ENCODE measurements at regions not wholly inside any gene's neighbourhood (a gene's known extent, or its start where the extent isn't known, plus 50 kb on each side); places are given as distances from the start of the nearest gene placed in this dataset.

GRCh38 chr2:200048421-200048820 lies 93.0 kb downstream of the MAIP1 start:
- peaks cover 7 to 42% of the 10 kb centered on the region in 2 donors for H3K27me3 Mint-ChIP-seq
- POLR2A ChIA-PET: no interaction called here

GRCh38 chr2:200049086-200049485 lies 93.7 kb downstream of the MAIP1 start:
- H3K27ac ChIP-seq (ENCODE audit: low read depth, low read length): no peak overlapping the region
- no peaks in the 10 kb centered on the region for H3K27me3 ChIP-seq (ENCODE audit: insufficient read depth, low read length, poor library complexity, severe bottlenecking)
- DNase-seq: no peak
- Mint-ChIP-seq H3K36me3 (peaks cover 0 to 5% (median 0%) of the 10 kb centered on the region in 3 donors), H3K9me3 (peaks cover 10 to 27% (median 15%) of the 10 kb centered on the region in 5 donors), H3K4me3 (no peak overlapping the region), H3K27me3 (peaks cover 7 to 47% of the 10 kb centered on the region in 2 donors), H3K4me1 (no peaks in the 10 kb centered on the region), H3K27ac (no peak overlapping the region)
- ChIA-PET POLR2A (no interaction called here), CTCF (no interaction called here)
- H3K9me3 ChIP-seq (ENCODE audit: low read length): no peaks in the 10 kb centered on the region
- H3K36me3 ChIP-seq (ENCODE audit: insufficient read depth, low read length): no peaks in the 10 kb centered on the region
- no peaks in the 10 kb centered on the region for H3K4me1 ChIP-seq (ENCODE audit: insufficient read depth, low read length)
- no peak overlapping the region for H3K4me3 ChIP-seq (ENCODE audit: low read length)

More at GRCh38 chr2:200048421-200048820, 93.0 kb downstream of the MAIP1 start:
- no peaks in the 10 kb centered on the region for H3K9me3 ChIP-seq (ENCODE audit: low read length)
- no peak for DNase-seq
- H3K4me3 ChIP-seq (ENCODE audit: low read length): no peak overlapping the region
- no peaks in the 10 kb centered on the region for H3K27me3 ChIP-seq (ENCODE audit: insufficient read depth, low read length, poor library complexity, severe bottlenecking)
- CTCF ChIA-PET: no interaction called here
- no peaks in the 10 kb centered on the region for H3K4me1 ChIP-seq (ENCODE audit: insufficient read depth, low read length)
- no peak overlapping the region for H3K27ac ChIP-seq (ENCODE audit: low read depth, low read length)
- peaks cover 0 to 5% (median 0%) of the 10 kb centered on the region in 3 donors for H3K36me3 Mint-ChIP-seq
- no peaks in the 10 kb centered on the region for H3K36me3 ChIP-seq (ENCODE audit: insufficient read depth, low read length)
- H3K4me1 Mint-ChIP-seq: no peaks in the 10 kb centered on the region
- no peak overlapping the region for H3K27ac Mint-ChIP-seq
- H3K9me3 Mint-ChIP-seq: peaks cover 10 to 27% (median 15%) of the 10 kb centered on the region in 5 donors
- no peak overlapping the region for H3K4me3 Mint-ChIP-seq

- Histone ChIP-seq H3K36me3 (ENCODE audit: insufficient read depth, low read length) (no peaks in the 10 kb centered on the region), H3K4me3 (ENCODE audit: low read length) (no peak overlapping the region), H3K27ac (ENCODE audit: low read depth, low read length) (no peak overlapping the region), H3K9me3 (ENCODE audit: low read length) (no peaks in the 10 kb centered on the region), H3K27me3 (ENCODE audit: insufficient read depth, low read length, poor library complexity, severe bottlenecking) (no peaks in the 10 kb centered on the region), H3K4me1 (ENCODE audit: insufficient read depth, low read length) (no peaks in the 10 kb centered on the region)
- Mint-ChIP-seq H3K27ac (no peak overlapping the region), H3K4me1 (no peaks in the 10 kb centered on the region), H3K27me3 (peaks cover 8 to 48% of the 10 kb centered on the region in 2 donors), H3K9me3 (peaks cover 0 to 8% (median 0%) of the 10 kb centered on the region in 5 donors), H3K36me3 (peaks cover 0 to 3% (median 0%) of the 10 kb centered on the region in 3 donors), H3K4me3 (no peak overlapping the region)
- CTCF ChIA-PET: no interaction called here
- no peak for DNase-seq
- POLR2A ChIA-PET: no interaction called here
These were observed 95.7 kb downstream of the MAIP1 start for GRCh38 chr2:200050921-200051610.

- peaks cover 0 to 5% (median 0%) of the 10 kb centered on the region in 3 donors for H3K36me3 Mint-ChIP-seq
- H3K4me1 Mint-ChIP-seq: no peaks in the 10 kb centered on the region
- peaks cover 0 to 5% (median 0%) of the 10 kb centered on the region in 5 donors for H3K9me3 Mint-ChIP-seq
- Histone ChIP-seq H3K4me3 (ENCODE audit: low read length) (no peak overlapping the region), H3K27ac (ENCODE audit: low read depth, low read length) (no peak overlapping the region), H3K4me1 (ENCODE audit: insufficient read depth, low read length) (no peaks in the 10 kb centered on the region), H3K36me3 (ENCODE audit: insufficient read depth, low read length) (no peaks in the 10 kb centered on the region), H3K27me3 (ENCODE audit: insufficient read depth, low read length, poor library complexity, severe bottlenecking) (no peaks in the 10 kb centered on the region), H3K9me3 (ENCODE audit: low read length) (no peaks in the 10 kb centered on the region)
- ChIA-PET POLR2A (no interaction called here), CTCF (no interaction called here)
- peaks cover 8 to 53% of the 10 kb centered on the region in 2 donors for H3K27me3 Mint-ChIP-seq
- no peak overlapping the region for H3K4me3 Mint-ChIP-seq
- DNase-seq: no peak
- H3K27ac Mint-ChIP-seq: no peak overlapping the region
These were observed 96.2 kb downstream of the MAIP1 start for GRCh38 chr2:200051611-200051945.

- Mint-ChIP-seq H3K9me3 (peaks cover 0 to 8% (median 2%) of the 10 kb centered on the region in 5 donors), H3K27me3 (peaks cover 10 to 55% of the 10 kb centered on the region in 2 donors), H3K36me3 (peaks cover 0 to 9% (median 0%) of the 10 kb centered on the region in 3 donors), H3K4me3 (no peak overlapping the region), H3K27ac (no peak overlapping the region), H3K4me1 (no peaks in the 10 kb centered on the region)
- Histone ChIP-seq H3K27ac (ENCODE audit: low read depth, low read length) (no peak overlapping the region), H3K4me1 (ENCODE audit: insufficient read depth, low read length) (no peaks in the 10 kb centered on the region), H3K4me3 (ENCODE audit: low read length) (no peak overlapping the region), H3K9me3 (ENCODE audit: low read length) (no peaks in the 10 kb centered on the region), H3K36me3 (ENCODE audit: insufficient read depth, low read length) (no peaks in the 10 kb centered on the region), H3K27me3 (ENCODE audit: insufficient read depth, low read length, poor library complexity, severe bottlenecking) (no peaks in the 10 kb centered on the region)
- POLR2A ChIA-PET: no interaction called here
- no peak for DNase-seq
- CTCF ChIA-PET: no interaction called here
These were observed 97.2 kb downstream of the MAIP1 start for GRCh38 chr2:200052627-200053026.

- Histone ChIP-seq H3K36me3 (ENCODE audit: insufficient read depth, low read length) (no peaks in the 10 kb centered on the region), H3K9me3 (ENCODE audit: low read length) (no peaks in the 10 kb centered on the region), H3K4me3 (ENCODE audit: low read length) (no peak overlapping the region), H3K4me1 (ENCODE audit: insufficient read depth, low read length) (no peaks in the 10 kb centered on the region), H3K27ac (ENCODE audit: low read depth, low read length) (no peak overlapping the region), H3K27me3 (ENCODE audit: insufficient read depth, low read length, poor library complexity, severe bottlenecking) (no peaks in the 10 kb centered on the region)
- Mint-ChIP-seq H3K4me1 (no peaks in the 10 kb centered on the region), H3K4me3 (no peak overlapping the region), H3K9me3 (peaks cover 0 to 8% (median 2%) of the 10 kb centered on the region in 5 donors), H3K36me3 (peaks cover 0 to 11% (median 0%) of the 10 kb centered on the region in 3 donors), H3K27me3 (peaks cover 12 to 71% of the 10 kb centered on the region in 2 donors), H3K27ac (no peak overlapping the region)
- POLR2A ChIA-PET: no interaction called here
- no peak for DNase-seq
- CTCF ChIA-PET: interaction anchor here (1.5 kb wide), 1 partner anchor 18 kb away, joined by 3 read pairs; no protein-coding TSS in a partner anchor
These were observed 99.5 kb downstream of the MAIP1 start for GRCh38 chr2:200054681-200055468.

GRCh38 chr2:200056105-200056504 lies 100.7 kb downstream of the MAIP1 start:
- Histone ChIP-seq H3K9me3 (ENCODE audit: low read length) (no peaks in the 10 kb centered on the region), H3K4me3 (ENCODE audit: low read length) (no peak overlapping the region), H3K36me3 (ENCODE audit: insufficient read depth, low read length) (no peaks in the 10 kb centered on the region), H3K4me1 (ENCODE audit: insufficient read depth, low read length) (no peaks in the 10 kb centered on the region), H3K27me3 (ENCODE audit: insufficient read depth, low read length, poor library complexity, severe bottlenecking) (no peaks in the 10 kb centered on the region), H3K27ac (ENCODE audit: low read depth, low read length) (no peak overlapping the region)
- Mint-ChIP-seq H3K9me3 (peaks cover 0 to 8% (median 2%) of the 10 kb centered on the region in 5 donors), H3K27ac (no peak overlapping the region), H3K27me3 (peaks cover 12 to 75% of the 10 kb centered on the region in 2 donors), H3K4me1 (no peaks in the 10 kb centered on the region), H3K36me3 (peaks cover 0 to 11% (median 0%) of the 10 kb centered on the region in 3 donors), H3K4me3 (no peak overlapping the region)
- DNase-seq: no peak
- ChIA-PET POLR2A (no interaction called here), CTCF (interaction anchor here (1.5 kb wide), 1 partner anchor 16 kb away, joined by 3 read pairs; no protein-coding TSS in a partner anchor)

GRCh38 chr2:200063155-200063554 lies 107.8 kb downstream of the MAIP1 start:
- H3K4me1 Mint-ChIP-seq: no peaks in the 10 kb centered on the region
- peaks cover 0 to 2% (median 0%) of the 10 kb centered on the region in 5 donors for H3K9me3 Mint-ChIP-seq
- peaks cover 9 to 48% of the 10 kb centered on the region in 2 donors for H3K27me3 Mint-ChIP-seq
- ChIA-PET CTCF (no interaction called here), POLR2A (no interaction called here)
- no peaks in the 10 kb centered on the region for H3K36me3 ChIP-seq (ENCODE audit: insufficient read depth, low read length)
- no peak overlapping the region for H3K4me3 ChIP-seq (ENCODE audit: low read length)
- H3K36me3 Mint-ChIP-seq: no peaks in the 10 kb centered on the region
- H3K9me3 ChIP-seq (ENCODE audit: low read length): no peaks in the 10 kb centered on the region
- no peaks in the 10 kb centered on the region for H3K4me1 ChIP-seq (ENCODE audit: insufficient read depth, low read length)
- no peaks in the 10 kb centered on the region for H3K27me3 ChIP-seq (ENCODE audit: insufficient read depth, low read length, poor library complexity, severe bottlenecking)
- no peak overlapping the region for H3K27ac ChIP-seq (ENCODE audit: low read depth, low read length)
- no peak overlapping the region for H3K4me3 Mint-ChIP-seq
- H3K27ac Mint-ChIP-seq: no peak overlapping the region
- no peak for DNase-seq
